SK-N-MC (cell line): ENCODE measurements at regions not wholly inside any gene's neighbourhood (a gene's known extent, or its start where the extent isn't known, plus 50 kb on each side); places are given as distances from the start of the nearest gene placed in this dataset.

ENCODE experiments used
- DNase-seq: peaks from one replicate; pipeline ENCODE4 v3.0.0-alpha.2; 2011; ENCODE audit warnings: low read depth, low spot score
- H3K27ac ChIP-seq: fragments of 200-600 bp; sonication (generic); 2 replicates; pipeline ENCODE4 v1.5.1; 2016; ENCODE audit warnings: mixed run types
- H3K36me3 ChIP-seq: fragments of 200-600 bp; sonication (generic); 2 replicates; pipeline ENCODE4 v1.6.1; 2017; ENCODE audit warnings: antibody characterized with exemption, low read length, mixed read lengths; ENCODE audit not compliant: insufficient read depth
- H3K4me3 ChIP-seq: fragments of 200-600 bp; sonication (generic); 2 replicates; pipeline ENCODE4 v1.5.1; 2016
- H3K9ac ChIP-seq: fragments of 200-600 bp; sonication (generic); 2 replicates; pipeline ENCODE4 v1.8.0; 2017; ENCODE audit warnings: mixed run types, mixed read lengths; ENCODE audit not compliant: insufficient read length
- H3K9me3 ChIP-seq: fragments of 200-600 bp; sonication (generic); 2 replicates; pipeline ENCODE4 v1.6.1; 2017; ENCODE audit warnings: low read depth, mild to moderate bottlenecking, antibody characterized with exemption, low read length, moderate library complexity, mixed read lengths
- EZH2 ChIP-seq: fragments of 200-600 bp; sonication (generic); IDR thresholded peaks from one replicate; pipeline ENCODE4 v1.6.1; 2017; ENCODE audit warnings: antibody characterized with exemption
- FOXP2 ChIP-seq: optimal IDR thresholded peaks from 2 replicates; pipeline ENCODE3; 2011; ENCODE audit warnings: mild to moderate bottlenecking, moderate library complexity; ENCODE audit not compliant: insufficient read depth; ENCODE audit errors: extremely low read length, control extremely low read depth
- POLR2AphosphoS5 ChIP-seq: IDR thresholded peaks from 2 replicates; pipeline ENCODE4 v1.6.1; 2012; ENCODE audit warnings: mild to moderate bottlenecking, low read depth, low read length, borderline replicate concordance

DNA sequence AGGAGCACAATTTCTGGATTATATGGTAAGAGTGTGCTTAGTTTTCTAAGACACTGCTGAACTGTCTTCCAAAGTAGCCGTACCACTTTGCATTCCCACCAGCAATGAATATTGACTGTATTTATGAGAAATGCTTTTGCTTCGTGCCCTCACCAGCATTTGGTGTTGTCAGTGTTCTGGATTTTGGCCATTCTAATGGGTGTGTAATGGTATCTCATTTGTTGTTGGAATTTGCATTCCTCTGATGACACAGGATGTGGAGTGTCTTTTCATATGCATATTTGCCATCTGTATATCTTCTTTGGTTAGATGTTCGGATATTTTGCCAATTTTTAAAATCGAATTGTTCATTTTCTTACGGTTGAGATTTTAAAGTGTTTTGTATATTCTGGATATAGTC is 558.5 kb upstream of the FZD8 start:
- DNase-seq, result no peak
- H3K4me3 ChIP-seq, result no peak overlapping the region
- no peak overlapping the region for H3K9ac ChIP-seq
- no peak overlapping the region for H3K27ac ChIP-seq
- H3K9me3 ChIP-seq, result no peaks in the 10 kb centered on the region
- TF ChIP-seq POLR2AphosphoS5 (no peak), FOXP2 (no peak), EZH2 (no peak)
- H3K36me3 ChIP-seq, result no peaks in the 10 kb centered on the region

DNA sequence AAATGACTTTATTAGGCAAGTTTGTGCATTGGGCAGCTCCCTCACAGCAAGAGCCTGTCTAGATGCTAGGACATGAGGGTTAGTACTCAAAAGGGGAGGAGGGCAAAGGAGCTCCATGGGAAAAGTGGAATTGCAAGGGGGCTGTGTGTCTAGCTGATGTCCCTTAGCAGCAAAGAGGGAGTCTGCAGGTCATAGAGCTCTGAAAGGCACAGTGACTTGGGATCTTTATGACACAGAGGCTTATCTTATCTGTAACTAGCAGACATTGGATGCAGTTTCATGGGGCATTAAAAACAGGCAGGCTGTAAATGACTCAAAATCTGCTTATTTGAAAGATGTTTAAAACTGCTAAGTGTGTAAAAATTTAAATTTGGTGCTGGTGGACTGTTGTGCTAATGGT is 556.2 kb upstream of the FZD8 start:
- H3K9me3 ChIP-seq, result no peaks in the 10 kb centered on the region
- H3K36me3 ChIP-seq, result no peaks in the 10 kb centered on the region
- no peak overlapping the region for H3K27ac ChIP-seq
- no peak overlapping the region for H3K9ac ChIP-seq
- TF ChIP-seq POLR2AphosphoS5 (no peak), EZH2 (no peak), FOXP2 (no peak)
- DNase-seq, result no peak
- no peak overlapping the region for H3K4me3 ChIP-seq

DNA sequence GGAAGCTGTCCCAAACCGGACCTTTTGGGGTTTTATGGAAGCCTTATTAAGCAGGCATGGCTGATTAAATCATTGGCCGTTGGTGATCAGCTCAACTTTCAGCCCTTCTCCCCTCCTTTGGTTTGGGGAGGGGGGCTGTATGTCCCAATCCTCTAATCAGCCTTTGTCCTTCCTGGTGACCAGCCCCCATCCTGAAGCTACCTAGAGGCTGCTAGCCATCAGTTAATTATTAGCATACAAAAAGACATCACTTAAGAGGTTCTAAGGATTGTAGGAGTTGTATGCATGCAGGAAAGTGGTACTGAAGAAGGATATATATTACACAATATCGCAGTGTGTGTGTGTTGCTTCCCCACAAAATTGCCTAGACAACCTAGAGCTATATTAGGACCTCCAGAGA is 553.3 kb upstream of the FZD8 start:
- TF ChIP-seq POLR2AphosphoS5 (no peak), EZH2 (no peak), FOXP2 (no peak)
- no peak overlapping the region for H3K27ac ChIP-seq
- no peak overlapping the region for H3K4me3 ChIP-seq
- H3K36me3 ChIP-seq, result no peaks in the 10 kb centered on the region
- H3K9me3 ChIP-seq, result no peaks in the 10 kb centered on the region
- H3K9ac ChIP-seq, result no peak overlapping the region
- DNase-seq, result no peak

DNA sequence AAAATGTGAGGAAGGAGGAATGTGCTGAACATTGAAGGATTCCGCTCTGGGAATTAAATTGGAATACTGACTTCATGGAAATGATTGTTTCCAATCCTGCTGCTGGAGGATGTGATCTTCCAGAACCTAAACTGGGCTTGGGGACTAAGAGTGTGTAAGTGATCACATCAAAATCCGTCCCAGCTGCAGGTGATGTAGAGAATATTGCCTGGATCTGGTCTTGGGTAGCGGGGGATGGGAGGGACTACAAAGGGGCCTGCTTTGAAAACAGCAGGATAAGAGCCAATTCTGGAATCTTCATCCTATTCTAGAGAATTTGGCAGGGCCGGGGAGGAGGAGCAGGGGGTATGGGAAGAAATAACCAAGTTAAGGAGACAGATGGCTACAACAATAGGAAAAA is 552.2 kb upstream of the FZD8 start:
- Histone ChIP-seq H3K9ac (no peak overlapping the region), H3K4me3 (no peak overlapping the region), H3K36me3 (no peaks in the 10 kb centered on the region), H3K9me3 (no peaks in the 10 kb centered on the region), H3K27ac (no peak overlapping the region)
- no peak for DNase-seq
- TF ChIP-seq EZH2 (no peak), FOXP2 (no peak), POLR2AphosphoS5 (no peak)

DNA sequence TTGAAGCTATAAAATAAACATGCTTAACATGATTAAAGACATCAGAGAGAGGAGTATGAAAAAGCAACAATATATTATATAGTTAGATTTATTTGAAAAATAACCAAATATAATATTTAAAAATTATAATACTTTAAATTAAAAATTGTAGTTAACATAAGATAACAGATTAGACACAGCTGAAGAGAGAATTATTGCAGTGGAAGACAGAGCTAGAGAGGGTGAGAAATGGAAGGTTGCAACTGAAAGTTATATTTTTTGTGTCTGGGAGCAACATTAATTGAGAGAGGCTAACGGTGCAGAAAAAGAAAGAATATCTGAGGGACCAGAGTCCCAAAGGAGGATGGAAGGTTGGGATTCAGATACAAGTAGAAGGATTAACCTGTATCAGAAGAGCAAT is 548.9 kb upstream of the FZD8 start:
- no peak for DNase-seq
- no peak overlapping the region for H3K4me3 ChIP-seq
- no peak overlapping the region for H3K9ac ChIP-seq

DNA sequence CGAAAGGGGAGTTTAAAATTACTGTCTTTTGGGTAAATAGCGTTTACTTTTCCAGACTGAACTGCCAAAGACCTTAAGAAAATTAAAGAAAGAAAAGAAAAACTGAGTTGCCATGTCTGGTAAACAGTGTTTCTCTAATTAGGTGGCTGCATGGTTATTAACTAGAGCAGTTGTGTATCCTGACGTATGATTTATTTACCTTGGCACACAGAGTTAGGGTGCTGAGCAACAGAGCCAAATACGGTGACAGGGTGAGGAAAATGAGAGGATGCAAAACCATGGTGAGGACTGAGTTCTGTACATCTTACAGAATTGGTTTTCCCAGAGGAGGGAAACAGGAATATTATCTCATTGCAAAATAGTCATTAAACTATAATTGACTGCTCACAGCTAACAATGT is 546.4 kb upstream of the FZD8 start:
- TF ChIP-seq FOXP2 (no peak), EZH2 (no peak), POLR2AphosphoS5 (no peak)
- no peak for DNase-seq
- Histone ChIP-seq H3K9ac (no peak overlapping the region), H3K4me3 (no peak overlapping the region), H3K9me3 (no peaks in the 10 kb centered on the region), H3K27ac (no peak overlapping the region), H3K36me3 (no peaks in the 10 kb centered on the region)

More for the DNA sequence above, 548.9 kb upstream of the FZD8 start:
- no peak for TF ChIP-seq EZH2
- no peak overlapping the region for H3K27ac ChIP-seq
- no peaks in the 10 kb centered on the region for H3K36me3 ChIP-seq
- no peaks in the 10 kb centered on the region for H3K9me3 ChIP-seq

DNA sequence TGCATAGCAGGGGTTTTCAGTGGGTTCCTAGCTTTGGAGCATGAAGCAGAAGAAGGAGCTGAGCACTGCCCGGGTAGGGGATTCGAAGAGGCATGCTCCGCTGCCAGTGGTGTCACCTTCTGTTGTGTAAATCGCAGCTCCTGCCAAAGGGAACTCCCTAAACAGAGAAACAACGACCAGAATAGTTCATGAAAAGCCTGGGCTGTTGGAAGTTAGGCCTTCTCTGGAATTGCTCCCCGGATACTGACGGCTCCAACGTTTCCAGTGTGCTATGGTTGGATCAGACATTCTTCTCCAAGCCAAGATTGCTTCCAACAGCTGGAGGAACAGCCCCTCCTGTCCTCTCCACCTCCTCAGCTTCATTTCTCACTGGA is 546.0 kb upstream of the FZD8 start:
- DNase-seq, result no peak
- TF ChIP-seq POLR2AphosphoS5, result no peak
- TF ChIP-seq FOXP2, result no peak
- TF ChIP-seq EZH2, result no peak
- H3K27ac ChIP-seq, result no peak overlapping the region
- no peaks in the 10 kb centered on the region for H3K9me3 ChIP-seq
- H3K9ac ChIP-seq, result no peak overlapping the region
- H3K36me3 ChIP-seq, result no peaks in the 10 kb centered on the region
- H3K4me3 ChIP-seq, result no peak overlapping the region

DNA sequence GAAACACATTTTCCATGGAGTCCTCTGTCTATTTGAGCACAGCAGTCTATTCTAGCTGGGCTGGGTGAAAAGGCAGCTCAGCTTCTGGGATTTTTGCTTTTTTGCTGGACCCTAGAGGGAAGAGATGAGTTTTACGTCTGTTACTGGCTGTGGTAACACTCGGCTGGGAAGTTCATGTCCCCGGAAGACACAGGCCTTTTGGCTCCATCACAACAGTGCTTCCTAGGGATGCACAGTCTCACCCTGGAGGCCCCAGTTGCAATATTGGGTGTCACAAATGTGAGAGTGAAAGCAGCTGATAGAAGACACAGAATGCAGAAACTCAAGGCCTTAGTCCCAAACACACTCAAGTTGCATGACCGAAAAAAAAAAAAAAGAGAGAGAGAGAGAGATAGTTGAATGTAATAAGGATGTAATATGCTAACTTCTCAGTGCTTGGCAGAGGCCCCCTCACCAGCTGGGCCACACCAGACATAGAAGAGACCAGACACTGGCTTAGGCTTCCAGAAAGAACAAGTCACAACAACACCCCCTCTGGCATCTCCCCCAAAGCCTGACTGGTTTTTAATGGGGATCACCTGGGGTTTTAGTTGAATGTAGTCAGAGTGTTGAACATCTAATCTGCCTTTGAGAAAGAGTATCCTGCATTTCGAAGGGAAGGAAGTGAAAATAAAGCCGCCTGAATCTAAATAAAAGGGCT is 545.4 kb upstream of the FZD8 start:
- DNase-seq, result no peak
- Histone ChIP-seq H3K4me3 (no peak overlapping the region), H3K9ac (no peak overlapping the region), H3K9me3 (no peaks in the 10 kb centered on the region), H3K27ac (no peak overlapping the region), H3K36me3 (no peaks in the 10 kb centered on the region)
- TF ChIP-seq FOXP2 (no peak), EZH2 (no peak), POLR2AphosphoS5 (no peak)

DNA sequence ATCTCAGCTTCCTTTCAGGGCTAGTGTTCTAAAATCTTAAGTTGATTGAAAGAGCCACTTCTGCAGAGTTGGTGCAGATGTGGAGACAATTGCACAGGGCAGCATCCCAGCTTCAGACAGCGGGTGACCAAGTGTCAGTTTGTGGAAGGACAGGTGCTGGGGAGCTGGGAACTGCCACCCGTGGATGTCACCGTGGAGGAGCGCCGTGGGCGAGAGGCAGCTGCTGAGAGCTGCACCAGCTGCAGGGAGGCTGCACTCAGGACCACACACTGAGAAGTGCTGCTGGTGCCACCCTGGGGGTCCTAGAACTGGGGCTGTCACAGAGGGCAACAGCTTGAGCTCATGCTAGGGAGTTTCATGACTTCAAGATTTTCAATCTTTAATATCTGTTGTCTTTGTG is 543.0 kb upstream of the FZD8 start:
- Histone ChIP-seq H3K4me3 (no peak overlapping the region), H3K36me3 (no peaks in the 10 kb centered on the region), H3K9ac (no peak overlapping the region), H3K27ac (no peak overlapping the region), H3K9me3 (no peaks in the 10 kb centered on the region)
- TF ChIP-seq POLR2AphosphoS5, result no peak
- TF ChIP-seq FOXP2, result no peak
- TF ChIP-seq EZH2, result no peak
- no peak for DNase-seq
